PC-9 (cell line): ENCODE measurements at regions not wholly inside any gene's neighbourhood (a gene's known extent, or its start where the extent isn't known, plus 50 kb on each side); places are given as distances from the start of the nearest gene placed in this dataset.

ENCODE experiments used
- BruUV-seq: library from RNA; stranded (reverse); fragments of 400-500 nt; replicated peaks from 2 replicates; lab custom pipeline; 2021; lab: Mats Ljungman, UMichigan
- CTCF ChIA-PET: fragments of 300-600 bp; sonication (Branson Sonifier 250); formaldehyde crosslinking; loops from one replicate; lab custom pipeline; 2022; ENCODE audit warnings: antibody characterized with exemption; lab: Charles Lee
- POLR2A ChIA-PET: fragments of 300-600 bp; sonication (Branson Sonifier 250); formaldehyde crosslinking; loops from one replicate; lab custom pipeline; 2022; ENCODE audit warnings: antibody characterized with exemption; ENCODE audit not compliant: unreplicated experiment; lab: Charles Lee
- DNase-seq, 2 experiments: peaks; one replicate each; pipeline versions ENCODE4 v3.0.0 to v3.0.0-alpha.2; 2015 to 2022; ENCODE audit warnings: mixed read lengths in 1 of 2
- H2AFZ ChIP-seq: fragments of 200-600 bp; sonication (generic); 2 replicates; pipeline ENCODE4 v1.8.1; 2017; ENCODE audit warnings: antibody characterized with exemption
- H3F3A ChIP-seq: fragments of 200-600 bp; sonication (generic); 2 replicates; pipeline ENCODE4 v1.8.1; 2017; ENCODE audit warnings: antibody characterized with exemption, mild to moderate bottlenecking, low read depth; ENCODE audit not compliant: insufficient read depth
- H3K27ac ChIP-seq: fragments of 200-600 bp; sonication (generic); 2 replicates; pipeline ENCODE4 v1.6.1; 2016; ENCODE audit warnings: mixed run types
- H3K27me3 ChIP-seq: fragments of 200-600 bp; sonication (generic); 2 replicates; pipeline ENCODE4 v1.6.1; 2016; ENCODE audit warnings: low read depth, mixed run types; ENCODE audit not compliant: insufficient read depth
- H3K36me3 ChIP-seq: fragments of 200-600 bp; sonication (generic); 2 replicates; pipeline ENCODE4 v1.6.1; 2016; ENCODE audit warnings: low read depth, mixed run types
- H3K4me1 ChIP-seq: fragments of 200-600 bp; sonication (generic); replicated peaks from 2 replicates; pipeline ENCODE4 v1.6.1; 2016; ENCODE audit warnings: mixed run types; ENCODE audit not compliant: insufficient read depth
- H3K4me2 ChIP-seq: fragments of 200-600 bp; sonication (generic); 2 replicates; pipeline ENCODE4 v1.6.1; 2017; ENCODE audit warnings: mixed run types
- H3K4me3 ChIP-seq: fragments of 200-600 bp; sonication (generic); 2 replicates; pipeline ENCODE4 v1.6.1; 2016; ENCODE audit warnings: mixed run types
- H3K79me2 ChIP-seq: fragments of 200-600 bp; sonication (generic); 2 replicates; pipeline ENCODE4 v1.6.1; 2017; ENCODE audit warnings: low read depth, mixed run types
- H3K9me2 ChIP-seq: fragments of 200-600 bp; sonication (generic); 2 replicates; pipeline ENCODE4 v1.8.1; 2017; ENCODE audit warnings: mild to moderate bottlenecking; ENCODE audit not compliant: insufficient read depth
- H3K9me3 ChIP-seq: fragments of 200-600 bp; sonication (generic); 2 replicates; pipeline ENCODE4 v1.8.1; 2016; ENCODE audit warnings: low read depth; ENCODE audit not compliant: insufficient read depth
- H4K20me1 ChIP-seq: fragments of 200-600 bp; sonication (generic); 2 replicates; pipeline ENCODE4 v1.8.1; 2017; ENCODE audit not compliant: insufficient read depth
- EZH2 ChIP-seq: fragments of 200-600 bp; sonication (generic); IDR thresholded peaks from 2 replicates; pipeline ENCODE4 v1.8.0; 2017; ENCODE audit warnings: antibody characterized with exemption, low read depth
- intact Hi-C: fragments of 100-400 bp; cut with micrococcal nuclease; formaldehyde crosslinking; loops from one replicate; pipeline ENCODE4 v1.10.0; 2022; ENCODE audit not compliant: unreplicated experiment
- TF ChIP-seq, protein P1 (sequence below): fragments of 200-600 bp; sonication (generic); conservative IDR thresholded peaks from 2 replicates; pipeline ENCODE4 v1.6.1; 2017; ENCODE audit warnings: mixed run types, antibody characterized with exemption, mild to moderate bottlenecking, moderate library complexity

DNA sequence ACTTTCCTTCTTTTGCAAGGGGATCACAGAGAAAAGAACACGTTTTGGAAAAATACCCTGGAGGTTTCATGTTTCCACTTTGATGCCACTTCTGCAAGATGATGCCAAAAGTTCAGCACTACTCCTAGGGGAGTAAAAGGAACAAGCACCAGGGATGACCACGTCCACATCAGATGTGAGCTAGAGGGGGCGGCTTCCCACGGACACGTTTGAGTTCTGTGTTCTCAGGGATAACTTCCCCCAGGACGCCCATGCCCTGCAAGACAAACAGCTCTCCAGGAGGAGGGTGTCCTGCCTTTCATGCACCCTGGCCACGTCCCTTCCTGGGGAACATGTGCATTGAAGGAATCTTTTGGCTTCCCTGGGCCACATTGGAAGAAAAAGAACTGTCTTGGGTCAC, 66.6 kb upstream of the TRIO start:
- CTCF ChIA-PET, result no interaction called here
- Histone ChIP-seq H3K4me1 (no peaks in the 10 kb centered on the region), H4K20me1 (no peaks in the 10 kb centered on the region), H2AFZ (no peak overlapping the region), H3K4me3 (no peak overlapping the region), H3K9me2 (no peaks in the 10 kb centered on the region), H3F3A (no peaks in the 10 kb centered on the region), H3K27ac (no peak overlapping the region), H3K79me2 (no peaks in the 10 kb centered on the region), H3K9me3 (no peaks in the 10 kb centered on the region), H3K36me3 (no peaks in the 10 kb centered on the region), H3K27me3 (no peaks in the 10 kb centered on the region), H3K4me2 (no peak overlapping the region)
- POLR2A ChIA-PET, result no interaction called here
- no peak for TF ChIP-seq EZH2
- TF ChIP-seq, protein P1, sequence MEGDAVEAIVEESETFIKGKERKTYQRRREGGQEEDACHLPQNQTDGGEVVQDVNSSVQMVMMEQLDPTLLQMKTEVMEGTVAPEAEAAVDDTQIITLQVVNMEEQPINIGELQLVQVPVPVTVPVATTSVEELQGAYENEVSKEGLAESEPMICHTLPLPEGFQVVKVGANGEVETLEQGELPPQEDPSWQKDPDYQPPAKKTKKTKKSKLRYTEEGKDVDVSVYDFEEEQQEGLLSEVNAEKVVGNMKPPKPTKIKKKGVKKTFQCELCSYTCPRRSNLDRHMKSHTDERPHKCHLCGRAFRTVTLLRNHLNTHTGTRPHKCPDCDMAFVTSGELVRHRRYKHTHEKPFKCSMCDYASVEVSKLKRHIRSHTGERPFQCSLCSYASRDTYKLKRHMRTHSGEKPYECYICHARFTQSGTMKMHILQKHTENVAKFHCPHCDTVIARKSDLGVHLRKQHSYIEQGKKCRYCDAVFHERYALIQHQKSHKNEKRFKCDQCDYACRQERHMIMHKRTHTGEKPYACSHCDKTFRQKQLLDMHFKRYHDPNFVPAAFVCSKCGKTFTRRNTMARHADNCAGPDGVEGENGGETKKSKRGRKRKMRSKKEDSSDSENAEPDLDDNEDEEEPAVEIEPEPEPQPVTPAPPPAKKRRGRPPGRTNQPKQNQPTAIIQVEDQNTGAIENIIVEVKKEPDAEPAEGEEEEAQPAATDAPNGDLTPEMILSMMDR, result no peak
- intact Hi-C loops, result no loop called here
- BruUV-seq, result no TSS peak
- no peak for DNase-seq

DNA sequence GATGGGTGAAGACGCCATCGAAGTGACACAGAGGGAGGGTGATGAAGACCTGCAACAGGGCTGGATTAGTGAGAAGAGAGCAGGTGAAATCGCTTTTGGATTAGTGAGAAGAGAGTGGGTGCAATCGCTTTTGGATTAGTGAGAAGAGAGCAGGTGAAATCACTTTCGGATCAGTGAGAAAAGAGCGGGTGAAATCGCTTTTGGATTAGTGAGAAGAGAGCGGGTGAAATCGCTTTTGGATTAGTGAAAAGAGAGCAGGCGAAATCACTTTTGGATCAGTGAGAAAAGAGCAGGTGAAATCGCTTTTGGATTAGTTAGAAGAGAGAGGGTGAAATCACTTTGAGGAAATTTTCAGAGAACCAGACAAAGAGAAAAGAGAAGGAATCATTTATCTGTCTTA, 67.2 kb upstream of the TRIO start:
- H3F3A ChIP-seq, result no peaks in the 10 kb centered on the region
- H3K4me3 ChIP-seq, result no peak overlapping the region
- DNase-seq, result no peak
- ChIA-PET CTCF (no interaction called here), POLR2A (no interaction called here)
- no peak overlapping the region for H3K27ac ChIP-seq
- H4K20me1 ChIP-seq, result no peaks in the 10 kb centered on the region
- TF ChIP-seq, protein P1, result no peak
- no peak for TF ChIP-seq EZH2
- no peak overlapping the region for H3K4me2 ChIP-seq
- no peaks in the 10 kb centered on the region for H3K4me1 ChIP-seq
- H2AFZ ChIP-seq, result no peak overlapping the region
- intact Hi-C loops, result no loop called here
- H3K9me2 ChIP-seq, result no peaks in the 10 kb centered on the region
- BruUV-seq, result no TSS peak
- no peaks in the 10 kb centered on the region for H3K36me3 ChIP-seq
- no peaks in the 10 kb centered on the region for H3K9me3 ChIP-seq
- H3K27me3 ChIP-seq, result no peaks in the 10 kb centered on the region
- no peaks in the 10 kb centered on the region for H3K79me2 ChIP-seq

DNA sequence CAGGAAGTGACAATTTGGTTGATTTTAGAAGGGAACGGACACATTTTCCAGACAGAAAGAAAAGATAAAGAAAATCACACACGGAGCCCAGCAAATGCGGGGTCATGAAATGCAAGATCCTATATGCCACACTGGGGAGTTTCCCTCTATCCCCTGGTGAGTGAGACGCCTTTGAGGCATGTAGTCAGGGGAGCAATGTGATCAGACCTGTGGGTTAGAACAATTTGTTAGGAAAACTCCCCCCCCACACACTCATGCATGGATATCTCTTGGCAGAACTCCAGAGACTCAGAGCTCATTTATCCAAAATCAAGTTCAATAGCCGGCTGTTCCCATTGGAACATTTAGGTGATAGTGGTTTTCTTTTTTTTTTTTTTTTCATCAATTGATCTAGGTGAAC, 71.7 kb upstream of the TRIO start:
- H3F3A ChIP-seq, result no peaks in the 10 kb centered on the region
- no peak overlapping the region for H3K27ac ChIP-seq
- no peaks in the 10 kb centered on the region for H3K36me3 ChIP-seq
- no peaks in the 10 kb centered on the region for H3K9me3 ChIP-seq
- no peak overlapping the region for H3K4me3 ChIP-seq
- no peaks in the 10 kb centered on the region; the same call in 1 of the 2 replicates for H3K9me2 ChIP-seq
- H3K4me2 ChIP-seq, result no peak overlapping the region
- H3K4me1 ChIP-seq, result no peaks in the 10 kb centered on the region
- H3K27me3 ChIP-seq, result no peaks in the 10 kb centered on the region
- TF ChIP-seq EZH2, result no peak
- TF ChIP-seq, protein P1, result no peak
- DNase-seq, result no peak
- ChIA-PET POLR2A (interaction anchor here (0.5 to 0.6 kb wide), 2 partner anchors 94 to 205 kb away, joined by 3 to 9 read pairs; no protein-coding TSS in a partner anchor), CTCF (interaction anchor here (0.7 kb wide), 1 partner anchor 279 kb away, joined by 13 read pairs; no protein-coding TSS in a partner anchor)
- H2AFZ ChIP-seq, result no peak overlapping the region
- BruUV-seq, result no TSS peak
- H3K79me2 ChIP-seq, result no peaks in the 10 kb centered on the region
- H4K20me1 ChIP-seq, result no peaks in the 10 kb centered on the region
- intact Hi-C loops, result no loop called here
